ENCODE measurements at regions not wholly inside any gene's neighbourhood (a gene's known extent, or its start where the extent isn't known, plus 50 kb on each side); places are given as distances from the start of the nearest gene placed in this dataset.

DNA sequence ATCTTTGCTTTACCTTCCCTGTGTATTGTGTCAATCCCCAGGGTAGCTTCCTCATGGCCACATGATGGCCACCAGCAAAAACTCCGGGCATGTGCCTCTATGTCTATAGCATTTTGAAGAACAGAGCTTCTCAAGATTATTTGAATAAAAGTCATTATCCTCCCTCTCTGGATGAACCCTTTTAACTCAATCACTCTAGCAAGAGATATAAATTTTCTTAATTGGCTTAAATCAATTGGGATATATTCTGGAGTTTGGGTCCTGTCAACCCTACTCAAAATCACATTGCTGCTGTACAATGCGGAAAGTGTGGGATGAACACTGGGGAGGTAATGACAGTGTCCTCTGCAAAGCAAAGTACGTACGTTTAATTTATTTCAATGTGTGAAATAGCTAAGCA lies 370.6 kb upstream of the LRRC3B start:
- Histone ChIP-seq H3K4me1 (ENCODE audit: control insufficient read depth in 1 of 2, insufficient read depth in 2 of 2, low read depth in 1 of 2, low read length in 1 of 2) (peaks cover 0 to 4% of the 10 kb centered on the region in 2 experiments; a peak in 2 of 4 replicates), H3K4me2 (no peak overlapping the region), H3K36me3 (replicated peaks in 1 of 2; ENCODE audit: control insufficient read depth in 1 of 2, insufficient read depth in 2 of 2, low read length in 1 of 2) (no peaks in the 10 kb centered on the region), H3K9me2 (no peaks in the 10 kb centered on the region), H4K20me1 (ENCODE audit: insufficient read depth) (no peaks in the 10 kb centered on the region), H3K9ac (no peak overlapping the region), H3F3A (replicated peaks; ENCODE audit: insufficient read depth) (no peaks in the 10 kb centered on the region), H3K4me3 (ENCODE audit: low read depth in 2 of 2, low read length in 1 of 2) (no peak overlapping the region), H3K27me3 (ENCODE audit: insufficient read depth) (no peaks in the 10 kb centered on the region), H2AFZ (ENCODE audit: low read depth) (no peak overlapping the region), H3K79me2 (ENCODE audit: insufficient read depth) (no peaks in the 10 kb centered on the region), H3K27ac (ENCODE audit: low read depth in 2 of 2, low read length in 1 of 2) (no peak overlapping the region), H3K9me3 (peaks cover 10% of the 10 kb centered on the region; the same call in 1 of the 2 replicates)
- TF ChIP-seq NRF1 (IDR thresholded peaks at IDR 0.05; ENCODE audit: low read depth, low read length) (no peak), CHD2 (IDR thresholded peaks at IDR 0.05; ENCODE audit: low read length, partially characterized antibody) (no peak), NFIC (IDR thresholded peaks at IDR 0.05; ENCODE audit: borderline replicate concordance) (no peak), EZH2phosphoT487 (IDR thresholded peaks at IDR 0.05; ENCODE audit: borderline replicate concordance, low read depth) (no peak), RFX5 (IDR thresholded peaks at IDR 0.05; ENCODE audit: low read length) (no peak), FOXM1 (IDR thresholded peaks at IDR 0.05; ENCODE audit: low read depth) (no peak), FOSL2 (IDR thresholded peaks at IDR 0.05; ENCODE audit: borderline replicate concordance, low read depth) (no peak), RAD21 (IDR thresholded peaks at IDR 0.05; ENCODE audit: low read length) (no peak), MXI1 (IDR thresholded peaks at IDR 0.05; ENCODE audit: low read depth, low read length) (no peak), SIN3A (IDR thresholded peaks at IDR 0.05; ENCODE audit: borderline replicate concordance, low read depth, low read length) (no peak)
- TF ChIP-seq, protein P1, sequence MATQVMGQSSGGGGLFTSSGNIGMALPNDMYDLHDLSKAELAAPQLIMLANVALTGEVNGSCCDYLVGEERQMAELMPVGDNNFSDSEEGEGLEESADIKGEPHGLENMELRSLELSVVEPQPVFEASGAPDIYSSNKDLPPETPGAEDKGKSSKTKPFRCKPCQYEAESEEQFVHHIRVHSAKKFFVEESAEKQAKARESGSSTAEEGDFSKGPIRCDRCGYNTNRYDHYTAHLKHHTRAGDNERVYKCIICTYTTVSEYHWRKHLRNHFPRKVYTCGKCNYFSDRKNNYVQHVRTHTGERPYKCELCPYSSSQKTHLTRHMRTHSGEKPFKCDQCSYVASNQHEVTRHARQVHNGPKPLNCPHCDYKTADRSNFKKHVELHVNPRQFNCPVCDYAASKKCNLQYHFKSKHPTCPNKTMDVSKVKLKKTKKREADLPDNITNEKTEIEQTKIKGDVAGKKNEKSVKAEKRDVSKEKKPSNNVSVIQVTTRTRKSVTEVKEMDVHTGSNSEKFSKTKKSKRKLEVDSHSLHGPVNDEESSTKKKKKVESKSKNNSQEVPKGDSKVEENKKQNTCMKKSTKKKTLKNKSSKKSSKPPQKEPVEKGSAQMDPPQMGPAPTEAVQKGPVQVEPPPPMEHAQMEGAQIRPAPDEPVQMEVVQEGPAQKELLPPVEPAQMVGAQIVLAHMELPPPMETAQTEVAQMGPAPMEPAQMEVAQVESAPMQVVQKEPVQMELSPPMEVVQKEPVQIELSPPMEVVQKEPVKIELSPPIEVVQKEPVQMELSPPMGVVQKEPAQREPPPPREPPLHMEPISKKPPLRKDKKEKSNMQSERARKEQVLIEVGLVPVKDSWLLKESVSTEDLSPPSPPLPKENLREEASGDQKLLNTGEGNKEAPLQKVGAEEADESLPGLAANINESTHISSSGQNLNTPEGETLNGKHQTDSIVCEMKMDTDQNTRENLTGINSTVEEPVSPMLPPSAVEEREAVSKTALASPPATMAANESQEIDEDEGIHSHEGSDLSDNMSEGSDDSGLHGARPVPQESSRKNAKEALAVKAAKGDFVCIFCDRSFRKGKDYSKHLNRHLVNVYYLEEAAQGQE (IDR thresholded peaks at IDR 0.05; ENCODE audit: low read depth, low read length): no peak
- ChIA-PET CTCF (interaction anchor here (1.0 kb wide), 1 partner anchor 17 kb away, joined by 3 read pairs; no protein-coding TSS in a partner anchor), POLR2A (no interaction called here)
- DNase-seq: no peak
- WGBS (ENCODE audit: low lambda C conversion rate): 52% methylated on average over 4 of the region's 4 CpGs

DNA sequence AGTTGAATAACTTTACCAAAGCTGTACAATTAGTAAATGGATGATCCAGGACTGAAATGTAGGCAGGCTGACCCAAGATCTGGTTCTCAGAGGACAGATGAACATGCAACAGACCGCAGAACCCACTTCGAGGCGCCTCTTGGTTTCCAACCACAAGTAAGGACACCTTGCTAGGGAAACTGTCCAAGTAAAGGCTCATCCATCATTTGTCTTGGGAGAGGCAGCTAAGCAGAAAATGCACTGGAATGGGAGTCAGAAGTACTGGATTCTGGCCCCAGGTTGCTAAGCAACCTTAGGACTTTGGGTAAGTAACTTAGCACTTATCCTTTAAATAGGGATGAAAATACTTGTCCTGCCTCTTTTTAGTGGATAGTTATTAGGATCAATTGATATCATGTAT lies 366.3 kb upstream of the LRRC3B start:
- Histone ChIP-seq H3K4me1 (ENCODE audit: control insufficient read depth in 1 of 2, insufficient read depth in 2 of 2, low read depth in 1 of 2, low read length in 1 of 2) (peaks cover 0 to 11% of the 10 kb centered on the region in 2 experiments; a peak in 2 of 4 replicates), H3K4me2 (no peak overlapping the region), H3K79me2 (ENCODE audit: insufficient read depth) (no peaks in the 10 kb centered on the region), H3F3A (replicated peaks; ENCODE audit: insufficient read depth) (no peaks in the 10 kb centered on the region), H3K9me2 (no peaks in the 10 kb centered on the region), H3K9ac (no peak overlapping the region), H3K4me3 (ENCODE audit: low read depth in 2 of 2, low read length in 1 of 2) (no peak overlapping the region), H2AFZ (ENCODE audit: low read depth) (no peak overlapping the region), H3K27ac (ENCODE audit: low read depth in 2 of 2, low read length in 1 of 2) (no peak overlapping the region), H3K9me3 (peaks cover 10% of the 10 kb centered on the region; the same call in 1 of the 2 replicates), H4K20me1 (ENCODE audit: insufficient read depth) (no peaks in the 10 kb centered on the region), H3K27me3 (ENCODE audit: insufficient read depth) (no peaks in the 10 kb centered on the region), H3K36me3 (replicated peaks in 1 of 2; ENCODE audit: control insufficient read depth in 1 of 2, insufficient read depth in 2 of 2, low read length in 1 of 2) (no peaks in the 10 kb centered on the region)
- no peak for DNase-seq
- CTCF ChIA-PET: no interaction called here
- WGBS (ENCODE audit: low lambda C conversion rate): 56% methylated on average over 3 of the region's 3 CpGs
- no peak for TF ChIP-seq FOXM1 (IDR thresholded peaks at IDR 0.05; ENCODE audit: low read depth)
- TF ChIP-seq TEAD4 (IDR thresholded peaks at IDR 0.05; ENCODE audit: borderline replicate concordance, insufficient read depth): no peak
- TF ChIP-seq, protein P2, sequence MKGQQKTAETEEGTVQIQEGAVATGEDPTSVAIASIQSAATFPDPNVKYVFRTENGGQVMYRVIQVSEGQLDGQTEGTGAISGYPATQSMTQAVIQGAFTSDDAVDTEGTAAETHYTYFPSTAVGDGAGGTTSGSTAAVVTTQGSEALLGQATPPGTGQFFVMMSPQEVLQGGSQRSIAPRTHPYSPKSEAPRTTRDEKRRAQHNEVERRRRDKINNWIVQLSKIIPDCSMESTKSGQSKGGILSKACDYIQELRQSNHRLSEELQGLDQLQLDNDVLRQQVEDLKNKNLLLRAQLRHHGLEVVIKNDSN (IDR thresholded peaks at IDR 0.05; ENCODE audit: borderline replicate concordance, low read depth): no peak
- TF ChIP-seq, protein P3, sequence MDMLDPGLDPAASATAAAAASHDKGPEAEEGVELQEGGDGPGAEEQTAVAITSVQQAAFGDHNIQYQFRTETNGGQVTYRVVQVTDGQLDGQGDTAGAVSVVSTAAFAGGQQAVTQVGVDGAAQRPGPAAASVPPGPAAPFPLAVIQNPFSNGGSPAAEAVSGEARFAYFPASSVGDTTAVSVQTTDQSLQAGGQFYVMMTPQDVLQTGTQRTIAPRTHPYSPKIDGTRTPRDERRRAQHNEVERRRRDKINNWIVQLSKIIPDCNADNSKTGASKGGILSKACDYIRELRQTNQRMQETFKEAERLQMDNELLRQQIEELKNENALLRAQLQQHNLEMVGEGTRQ (IDR thresholded peaks at IDR 0.05; ENCODE audit: borderline replicate concordance, low read depth, low read length): no peak
- no peak for TF ChIP-seq ELF1 (IDR thresholded peaks at IDR 0.05)
- TF ChIP-seq JUND (IDR thresholded peaks at IDR 0.05): no peak
- POLR2A ChIA-PET: no interaction called here

Data from SK-N-SH (cell line).